HG03432 (cell line): ENCODE measurements at regions not wholly inside any gene's neighbourhood (a gene's known extent, or its start where the extent isn't known, plus 50 kb on each side); places are given as distances from the start of the nearest gene placed in this dataset.

ENCODE experiments used
- ATAC-seq: cut with Tn5 transposase; IDR thresholded peaks from one replicate; pipeline ENCODE4 v1.9.1; 2021; ENCODE audit warnings: mild to moderate bottlenecking, moderate library complexity; ENCODE audit not compliant: unreplicated experiment

- no peak for ATAC-seq
Measured at GRCh38 chr2:147560810-147561535, 283.9 kb upstream of the ACVR2A start.

DNA sequence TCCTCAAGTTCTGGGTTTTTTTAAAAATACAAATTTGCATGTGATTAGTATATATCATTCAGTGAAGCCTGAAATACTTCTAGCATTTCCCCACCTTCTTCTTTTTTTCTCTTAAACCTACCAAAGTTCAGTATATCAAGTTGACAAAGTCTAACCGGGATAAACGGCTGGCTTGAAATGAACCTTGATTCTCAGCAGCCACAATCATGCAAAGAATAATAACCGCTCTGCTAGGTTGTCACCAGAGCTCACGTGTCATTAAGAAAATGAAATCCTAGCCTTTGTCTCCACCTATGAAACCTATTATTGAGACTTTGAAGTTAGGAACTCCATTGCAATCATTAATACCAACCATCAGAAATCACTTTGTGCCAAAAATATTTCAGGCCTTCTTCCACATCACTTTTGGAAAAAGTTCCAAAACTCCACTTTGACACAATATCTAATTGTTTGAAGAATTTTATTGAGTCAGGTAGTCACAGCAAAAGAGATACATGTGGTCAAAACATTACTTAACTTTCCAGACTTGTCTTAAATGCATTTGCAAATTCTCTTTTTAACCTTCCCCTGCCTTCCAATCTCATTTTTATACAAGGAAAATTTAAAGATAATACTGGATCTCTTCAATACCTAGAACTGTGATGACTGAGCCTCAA, 285.6 kb upstream of the ACVR2A start:
- ATAC-seq, result no peak

DNA sequence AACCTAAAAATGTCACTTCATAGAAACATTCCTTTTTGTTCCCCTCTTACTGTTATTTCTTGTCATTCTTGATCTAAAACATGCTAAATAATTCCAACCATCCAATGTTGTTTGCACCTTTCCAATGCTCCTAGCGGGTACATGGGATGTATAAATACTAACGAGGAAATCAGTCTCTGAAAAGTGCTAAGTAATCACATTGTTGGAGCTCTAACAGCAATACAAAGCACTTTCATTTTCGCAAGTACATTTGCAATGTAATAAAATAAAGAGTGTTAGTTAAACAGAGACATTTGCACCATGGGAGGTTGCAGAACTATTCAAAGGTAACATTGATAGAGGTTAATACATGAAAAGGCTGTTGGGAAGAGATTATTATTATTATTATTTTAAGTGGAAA, 286.2 kb upstream of the ACVR2A start:
- ATAC-seq, result no peak

DNA sequence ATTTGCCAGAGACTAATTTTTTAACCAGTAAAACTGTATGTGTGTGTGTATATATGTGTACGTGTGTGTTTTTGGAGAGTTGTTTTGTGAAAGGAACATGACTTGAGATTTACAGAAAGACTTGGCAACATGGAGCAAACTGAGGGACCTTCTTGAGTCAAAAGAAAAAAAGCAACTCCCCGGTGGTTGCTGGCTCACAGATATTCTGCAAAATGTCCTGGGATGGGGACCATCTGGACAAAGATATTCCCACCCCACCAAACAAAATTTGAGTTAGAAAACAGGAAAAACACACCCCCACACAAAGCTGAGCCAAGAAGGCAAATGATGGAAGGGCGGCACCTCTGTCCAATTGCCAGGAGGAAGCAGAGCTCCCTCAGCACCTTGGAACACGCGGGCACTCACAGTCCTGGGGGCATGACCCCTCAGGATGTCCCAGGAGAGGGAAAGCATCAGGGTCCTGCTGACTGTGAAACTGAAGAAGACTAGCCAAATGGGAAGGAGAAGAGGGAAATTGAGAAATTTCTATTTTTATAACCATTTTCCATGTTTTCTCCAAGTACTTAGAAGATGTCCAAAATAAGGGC, 290.2 kb upstream of the ACVR2A start:
- ATAC-seq, result no peak

- no peak for ATAC-seq
Measured at GRCh38 chr2:147553775-147554271, 291.0 kb upstream of the ACVR2A start.

- no peak for ATAC-seq
Measured at GRCh38 chr2:147550995-147551731, 293.7 kb upstream of the ACVR2A start.

DNA sequence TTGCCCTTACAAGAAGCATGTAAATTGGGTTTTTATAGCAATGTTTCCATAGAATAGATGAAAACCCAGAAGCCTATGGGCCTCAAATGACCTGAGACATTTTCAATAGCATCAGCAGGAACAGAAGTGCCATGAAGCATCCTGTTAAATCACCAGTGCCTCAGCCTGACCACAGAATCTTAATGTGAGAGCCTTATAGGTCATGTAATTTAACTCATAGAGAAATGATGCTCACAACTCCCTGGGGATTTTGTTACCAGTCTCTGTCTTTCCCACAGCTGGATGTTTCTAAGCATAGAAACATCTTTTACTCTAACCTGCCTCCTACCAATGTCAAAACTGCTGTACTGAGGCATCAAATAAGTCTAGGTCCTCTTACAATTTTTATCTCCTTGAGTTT, 295.8 kb upstream of the ACVR2A start:
- ATAC-seq, result no peak

DNA sequence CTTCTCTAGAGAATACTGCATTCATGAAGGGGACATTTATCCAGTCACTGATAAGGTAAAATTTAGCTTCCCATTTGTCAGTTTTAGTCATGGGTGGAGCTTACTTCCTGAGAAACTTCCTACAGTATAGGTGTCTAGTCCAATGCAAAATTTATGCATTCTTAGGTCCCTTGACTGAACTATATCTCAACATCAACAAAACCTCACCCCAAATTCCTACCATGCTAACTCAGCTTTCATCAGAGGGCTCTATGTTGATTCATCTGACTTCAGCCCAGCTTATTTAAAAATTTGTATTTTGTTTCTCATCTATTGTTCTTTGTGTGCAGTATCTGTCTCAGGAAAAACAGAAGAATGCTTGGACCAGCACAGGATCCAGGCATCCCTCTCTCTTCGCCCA, 296.4 kb upstream of the ACVR2A start:
- ATAC-seq, result no peak

- no peak for ATAC-seq
Measured at GRCh38 chr2:147547440-147547839, 297.4 kb upstream of the ACVR2A start.

DNA sequence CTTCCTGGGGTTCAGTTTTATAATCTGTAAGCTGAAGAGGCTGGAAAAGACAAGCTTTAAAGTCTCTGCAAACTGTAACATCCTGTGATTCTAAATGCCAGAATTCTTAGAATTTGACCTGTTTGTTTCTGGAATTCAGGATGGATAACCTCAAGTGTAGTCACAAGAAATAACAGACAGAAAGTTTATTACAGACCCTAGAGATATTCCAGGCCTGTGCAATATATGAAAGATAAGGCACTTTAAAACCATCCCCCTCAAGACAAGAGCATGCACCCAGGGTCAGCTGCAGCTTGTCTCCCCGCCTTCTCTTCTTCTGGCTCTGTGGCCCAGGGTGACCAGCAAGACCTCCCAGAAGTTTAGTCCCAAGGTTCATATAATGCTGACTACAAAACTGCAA, 298.7 kb upstream of the ACVR2A start:
- ATAC-seq, result no peak

DNA sequence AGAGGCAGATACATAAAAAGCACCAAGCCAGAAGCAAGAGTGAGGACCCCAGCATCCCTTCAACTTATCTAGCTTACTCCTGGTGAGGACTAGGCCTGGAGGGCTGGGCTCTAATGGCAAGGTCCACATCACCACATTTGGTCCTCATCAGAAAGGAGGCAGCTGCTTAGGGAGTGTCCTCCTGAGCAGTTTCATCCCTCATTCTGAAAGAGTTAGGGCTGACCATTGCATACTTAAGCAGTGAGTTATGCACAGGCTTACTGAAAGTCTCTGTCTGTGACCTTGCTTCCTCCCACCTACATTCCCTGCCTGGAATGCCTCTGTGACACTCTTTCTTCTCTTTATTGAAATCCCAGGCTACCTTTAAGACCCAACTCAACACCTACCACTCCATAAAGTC, 301.8 kb upstream of the ACVR2A start:
- no peak for ATAC-seq

GRCh38 chr2:147542351-147542750, 302.5 kb upstream of the ACVR2A start:
- no peak for ATAC-seq

- no peak for ATAC-seq
Measured at GRCh38 chr2:147541314-147541713, 303.5 kb upstream of the ACVR2A start.

- ATAC-seq, result no peak
Measured at GRCh38 chr2:147538821-147539220, 306.0 kb upstream of the ACVR2A start.

DNA sequence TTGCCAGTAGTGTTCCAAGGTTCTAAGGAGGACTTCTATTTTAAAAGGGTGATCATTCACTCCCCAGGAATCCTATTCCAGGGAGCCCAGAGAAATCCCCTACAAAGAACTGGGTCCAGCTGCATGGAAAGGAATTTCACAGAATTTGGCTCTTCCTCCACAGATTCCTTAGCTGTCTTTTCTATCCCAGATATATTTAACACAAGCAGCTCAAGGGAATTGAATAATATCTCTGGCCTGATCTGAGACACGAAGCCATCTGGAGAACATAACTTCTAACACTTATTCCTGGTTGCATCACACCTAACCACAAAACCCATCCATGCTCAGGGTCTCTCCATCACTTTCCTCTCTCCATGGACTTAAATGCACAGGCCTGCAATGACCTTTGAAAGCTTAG, 306.7 kb upstream of the ACVR2A start:
- no peak for ATAC-seq

- no peak for ATAC-seq
Measured at GRCh38 chr2:147531269-147531668, 313.6 kb upstream of the ACVR2A start.

GRCh38 chr2:147530033-147530432, 314.8 kb upstream of the ACVR2A start:
- ATAC-seq, result no peak

DNA sequence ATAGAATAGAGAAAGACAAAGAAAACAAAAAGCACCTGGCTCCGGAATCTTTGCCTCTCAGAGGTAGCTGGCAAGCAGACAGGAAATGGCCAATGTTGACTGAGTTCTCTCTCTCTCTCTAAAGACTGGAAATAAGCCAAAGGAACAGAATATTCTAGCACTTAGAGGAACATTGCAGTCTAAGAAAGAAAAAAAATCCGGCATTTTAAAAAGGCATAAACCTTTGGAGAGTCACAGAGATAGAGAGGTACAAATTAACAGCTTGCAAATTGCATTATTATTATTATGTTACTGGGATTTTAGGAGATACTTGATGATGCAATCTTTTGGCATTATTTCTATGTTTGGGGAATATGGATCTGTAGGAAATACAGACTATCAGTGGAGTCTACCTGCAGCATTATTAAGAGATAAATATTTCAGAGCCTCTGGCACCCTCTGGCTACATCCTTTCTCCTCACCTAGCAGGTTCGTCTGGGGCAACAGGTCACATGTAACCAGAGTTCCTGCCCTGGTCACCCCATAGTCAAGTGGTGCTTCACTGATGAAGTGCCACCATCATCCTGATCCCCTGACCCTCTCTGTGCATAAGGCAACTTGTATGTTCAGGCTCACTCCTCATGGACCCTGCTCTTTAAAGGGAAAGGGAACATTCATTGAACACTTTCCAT, 318.9 kb upstream of the ACVR2A start:
- ATAC-seq, result no peak

GRCh38 chr2:147524912-147525311, 319.9 kb upstream of the ACVR2A start:
- ATAC-seq, result no peak

- no peak for ATAC-seq
Measured at GRCh38 chr2:147523415-147523814, 321.4 kb upstream of the ACVR2A start.

- ATAC-seq, result no peak
Measured at GRCh38 chr2:147521936-147522335, 322.9 kb upstream of the ACVR2A start.
